ENCODE measurements at regions not wholly inside any gene's neighbourhood (a gene's known extent, or its start where the extent isn't known, plus 50 kb on each side); places are given as distances from the start of the nearest gene placed in this dataset.
"Not testable (repeated sequence)": the region's sequence is repeated elsewhere in the genome, so short reads cannot be mapped to it uniquely, and the experiment has no call there.

DNA sequence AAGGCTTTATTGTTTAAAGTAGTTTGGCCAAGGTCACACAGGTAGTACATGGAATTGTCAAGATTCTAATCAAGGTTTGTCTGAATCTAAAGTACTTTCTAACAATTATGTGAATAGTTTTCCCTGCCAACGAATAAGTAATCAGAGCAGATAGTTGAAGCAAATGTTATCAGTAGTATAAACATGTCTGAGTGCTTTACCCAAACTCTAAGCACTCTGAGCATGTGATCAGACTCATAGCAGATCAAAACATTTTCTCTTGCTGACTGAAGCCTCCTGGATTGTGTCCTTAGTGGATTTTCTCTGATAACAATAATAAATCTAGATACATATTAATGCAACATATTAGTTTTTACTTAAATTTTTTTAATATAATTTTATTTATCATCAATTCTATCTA is 995.0 kb downstream of the EFNA5 start:
- H3K4me3 Mint-ChIP-seq = no peak overlapping the region
- no peak overlapping the region for H3K27ac Mint-ChIP-seq
- H3K36me3 Mint-ChIP-seq = no peaks in the 10 kb centered on the region
- DNase-seq = no peak
- peaks cover 0 to under 1% of the 10 kb centered on the region in 2 donors for H3K4me1 Mint-ChIP-seq
- peaks cover 0 to 3% (median 0%) of the 10 kb centered on the region in 3 donors for H3K27me3 Mint-ChIP-seq (ENCODE audit: low read depth in 3 of 3)
- H3K9me3 Mint-ChIP-seq = peaks cover 0 to 9% (median 2%) of the 10 kb centered on the region in 6 donors

DNA sequence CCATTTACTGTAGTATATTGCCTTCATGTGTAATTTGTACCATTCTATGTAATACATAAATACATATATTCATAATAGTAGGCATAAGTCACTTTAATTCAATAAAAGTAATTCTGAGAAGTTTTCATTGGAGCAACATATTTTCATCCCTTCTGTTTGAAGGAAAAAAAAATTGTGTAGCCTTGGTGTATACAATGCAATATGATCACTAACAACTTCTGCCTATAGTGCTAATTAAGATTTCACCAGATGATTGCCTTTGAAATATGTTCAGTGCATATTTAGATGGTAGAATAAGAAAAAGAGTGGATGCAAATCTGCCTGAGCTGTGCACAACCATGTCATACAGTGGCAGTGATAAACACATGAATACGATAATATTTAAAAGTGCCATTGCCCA is 996.8 kb downstream of the EFNA5 start:
- H3K4me1 Mint-ChIP-seq = no peaks in the 10 kb centered on the region
- H3K27ac Mint-ChIP-seq = no peak overlapping the region
- no peak overlapping the region for H3K4me3 Mint-ChIP-seq
- peaks cover 0 to 9% (median under 1%) of the 10 kb centered on the region in 6 donors for H3K9me3 Mint-ChIP-seq
- H3K36me3 Mint-ChIP-seq = no peaks in the 10 kb centered on the region
- peaks cover 0 to 2% (median 0%) of the 10 kb centered on the region in 3 donors for H3K27me3 Mint-ChIP-seq (ENCODE audit: low read depth in 3 of 3)
- DNase-seq = no peak

DNA sequence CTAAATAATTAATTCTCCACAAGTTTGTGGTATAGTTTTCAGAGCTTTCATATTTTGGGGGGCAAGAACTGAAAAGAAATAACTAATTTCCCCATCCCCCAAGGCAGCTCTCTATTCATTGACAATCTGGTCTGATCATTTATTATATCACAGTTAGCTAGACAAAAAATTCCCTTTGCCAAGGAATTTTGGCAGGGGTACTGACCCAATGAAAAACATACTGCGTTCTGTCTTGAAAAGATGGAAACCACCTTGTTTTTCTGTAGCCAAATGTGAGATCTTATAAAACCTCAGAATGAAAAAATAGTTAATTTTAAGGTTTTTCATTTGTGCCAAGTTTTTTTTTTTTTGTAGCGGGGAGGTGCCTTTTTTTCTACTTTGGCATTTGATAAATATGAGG is 1008.9 kb downstream of the EFNA5 start:
- peaks cover 0 to 6% (median 0%) of the 10 kb centered on the region in 6 donors for H3K9me3 Mint-ChIP-seq
- H3K27ac Mint-ChIP-seq = no peak overlapping the region
- peaks cover 0 to 2% (median 0%) of the 10 kb centered on the region in 3 donors for H3K27me3 Mint-ChIP-seq (ENCODE audit: low read depth in 3 of 3)
- H3K4me3 Mint-ChIP-seq = no peak overlapping the region
- no peak for DNase-seq
- H3K36me3 Mint-ChIP-seq = no peaks in the 10 kb centered on the region
- no peaks in the 10 kb centered on the region for H3K4me1 Mint-ChIP-seq

DNA sequence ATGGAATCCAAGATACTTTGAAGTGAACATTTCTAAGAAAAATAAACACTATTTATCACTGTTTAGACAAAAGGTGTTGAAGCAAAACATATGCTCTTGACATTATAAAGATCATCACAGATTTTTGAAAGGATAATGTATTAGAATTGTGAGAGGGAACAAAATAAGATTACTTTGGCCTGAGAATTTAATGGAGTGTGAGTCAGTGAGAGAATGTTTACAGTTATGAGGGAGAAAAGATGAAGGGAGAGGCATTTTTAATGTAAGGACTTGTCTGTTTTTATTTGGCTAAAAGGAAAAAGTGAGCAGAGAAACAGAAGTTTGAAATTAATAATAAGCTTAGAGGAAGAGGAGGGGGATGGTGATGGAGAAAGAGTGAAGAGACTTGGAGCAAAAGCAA is 1010.1 kb downstream of the EFNA5 start:
- H3K4me1 Mint-ChIP-seq = no peaks in the 10 kb centered on the region
- H3K9me3 Mint-ChIP-seq = peaks cover 0 to 7% (median 0%) of the 10 kb centered on the region in 6 donors
- H3K27me3 Mint-ChIP-seq (ENCODE audit: low read depth in 3 of 3) = peaks cover 0 to 2% (median 0%) of the 10 kb centered on the region in 3 donors
- H3K4me3 Mint-ChIP-seq = no peak overlapping the region
- no peak for DNase-seq
- no peaks in the 10 kb centered on the region for H3K36me3 Mint-ChIP-seq
- H3K27ac Mint-ChIP-seq = no peak overlapping the region

DNA sequence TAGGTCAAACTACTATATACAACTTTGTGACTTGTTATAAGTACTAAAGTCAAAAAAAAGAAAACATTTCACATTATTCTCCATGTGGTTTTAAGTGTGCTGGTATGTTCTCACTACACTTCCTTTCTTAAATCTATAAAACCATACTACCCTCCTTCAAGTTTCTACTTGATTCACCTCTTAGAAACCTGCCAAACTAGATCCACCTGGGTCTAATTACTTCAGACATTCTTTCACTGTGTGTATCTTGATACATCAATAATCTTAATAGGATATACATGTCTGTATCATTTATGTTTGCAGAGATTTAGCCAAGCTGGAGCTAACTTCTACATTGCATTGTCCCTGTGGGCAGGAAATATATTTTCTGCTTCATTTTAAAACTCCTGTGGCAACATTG is 1012.6 kb downstream of the EFNA5 start:
- no peaks in the 10 kb centered on the region for H3K4me1 Mint-ChIP-seq
- no peak overlapping the region for H3K4me3 Mint-ChIP-seq
- H3K36me3 Mint-ChIP-seq = no peaks in the 10 kb centered on the region
- H3K27me3 Mint-ChIP-seq (ENCODE audit: low read depth in 3 of 3) = peaks cover 0 to 2% (median 0%) of the 10 kb centered on the region in 3 donors
- no peak overlapping the region for H3K27ac Mint-ChIP-seq
- no peak for DNase-seq
- H3K9me3 Mint-ChIP-seq = peaks cover 5 to 18% (median 9%) of the 10 kb centered on the region in 6 donors

DNA sequence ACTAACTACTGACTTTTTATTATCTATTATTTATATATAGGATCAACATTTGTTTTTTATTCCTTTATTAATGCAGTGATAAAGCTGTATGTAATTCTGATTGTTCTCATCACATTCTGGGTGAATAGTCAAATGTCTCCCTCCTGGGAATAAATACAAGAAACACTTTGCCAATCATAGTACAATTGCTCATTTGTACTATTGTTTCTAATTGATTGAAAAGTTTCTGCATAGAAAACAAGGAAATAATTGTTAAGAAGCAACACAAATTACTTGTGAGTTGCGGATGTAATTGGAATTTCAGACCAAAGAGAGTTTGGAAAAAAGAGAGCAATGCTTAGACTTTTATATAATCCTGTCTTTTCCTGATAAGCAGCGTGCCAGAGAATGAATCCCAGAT is 1013.9 kb downstream of the EFNA5 start:
- Mint-ChIP-seq H3K4me3 (no peak overlapping the region), H3K27me3 (ENCODE audit: low read depth in 3 of 3) (peaks cover 0 to 2% (median 0%) of the 10 kb centered on the region in 3 donors), H3K36me3 (no peaks in the 10 kb centered on the region), H3K9me3 (peaks cover 7 to 22% (median 12%) of the 10 kb centered on the region in 6 donors), H3K4me1 (no peaks in the 10 kb centered on the region), H3K27ac (no peak overlapping the region)
- DNase-seq = no peak

DNA sequence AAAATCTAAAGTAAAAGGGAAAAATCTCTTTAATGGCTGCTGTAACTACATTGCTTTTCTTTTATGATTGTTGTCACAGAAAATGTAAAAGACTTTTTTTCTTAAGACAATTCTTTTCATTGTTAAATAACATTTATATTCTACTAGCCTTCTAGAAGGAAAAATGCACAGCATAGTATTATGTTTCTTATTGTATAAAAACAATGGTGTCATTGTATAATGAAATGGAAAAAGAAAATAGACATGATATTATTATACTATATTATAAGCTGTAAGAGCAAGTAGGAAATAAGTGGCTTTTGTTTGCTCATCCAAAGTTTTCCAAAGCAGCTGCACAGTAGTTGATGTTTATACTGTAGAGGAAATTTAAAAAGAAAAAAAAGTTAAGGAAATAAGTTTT is 1021.7 kb downstream of the EFNA5 start:
- H3K36me3 Mint-ChIP-seq = no peaks in the 10 kb centered on the region
- no peak overlapping the region for H3K27ac Mint-ChIP-seq
- no peaks in the 10 kb centered on the region for H3K4me1 Mint-ChIP-seq
- H3K27me3 Mint-ChIP-seq (ENCODE audit: low read depth in 3 of 3) = no peaks in the 10 kb centered on the region
- H3K4me3 Mint-ChIP-seq = no peak overlapping the region
- DNase-seq = no peak
- H3K9me3 Mint-ChIP-seq = peaks cover 2 to 12% (median 7%) of the 10 kb centered on the region in 6 donors

DNA sequence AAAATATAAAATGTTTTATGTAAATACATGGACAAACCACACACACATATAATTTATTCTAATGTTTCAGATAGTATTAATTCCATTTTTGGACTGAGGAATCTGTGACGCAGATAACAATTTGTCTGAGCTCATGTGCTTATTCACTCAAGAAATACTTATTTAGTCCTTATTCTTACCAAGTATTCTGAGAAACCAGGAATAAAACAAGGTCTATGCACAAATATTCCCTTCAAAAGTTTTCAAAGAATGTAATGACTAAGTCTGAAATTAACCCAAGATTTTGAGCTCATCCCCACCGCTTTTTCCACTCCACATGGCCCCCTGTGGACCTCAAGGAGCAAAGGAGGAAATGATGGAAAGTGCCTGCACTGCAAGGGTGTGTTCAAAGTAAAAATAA is 1022.3 kb downstream of the EFNA5 start:
- Mint-ChIP-seq H3K9me3 (peaks cover under 1 to 9% (median 5%) of the 10 kb centered on the region in 6 donors), H3K36me3 (no peaks in the 10 kb centered on the region), H3K27me3 (ENCODE audit: low read depth in 3 of 3) (no peaks in the 10 kb centered on the region), H3K4me1 (no peaks in the 10 kb centered on the region), H3K4me3 (no peak overlapping the region), H3K27ac (no peak overlapping the region)
- no peak for DNase-seq

DNA sequence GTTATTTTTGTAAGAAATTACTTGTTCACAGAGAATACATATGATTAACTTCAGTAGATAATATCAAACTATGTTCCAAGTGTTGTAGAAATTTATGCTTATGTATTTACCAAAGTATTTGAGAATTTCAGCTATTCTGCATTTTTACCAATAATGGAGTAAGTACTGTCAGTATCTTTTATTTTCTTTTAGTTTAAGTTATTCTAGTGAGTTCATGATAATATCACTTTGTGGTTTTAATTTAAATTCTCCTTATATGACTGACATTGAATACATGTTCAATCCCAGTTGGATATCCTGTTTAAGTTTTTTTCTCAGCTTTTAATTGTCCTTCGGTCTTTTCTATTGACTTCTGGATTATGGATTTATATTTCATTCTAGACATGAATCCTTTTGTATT is 1024.6 kb downstream of the EFNA5 start:
- Mint-ChIP-seq H3K36me3 (no peaks in the 10 kb centered on the region), H3K4me1 (no peaks in the 10 kb centered on the region), H3K9me3 (peaks cover 0 to 3% (median 0%) of the 10 kb centered on the region in 6 donors), H3K4me3 (no peak overlapping the region), H3K27ac (no peak overlapping the region), H3K27me3 (ENCODE audit: low read depth in 3 of 3) (peaks cover 0 to 2% (median 0%) of the 10 kb centered on the region in 3 donors)
- no peak for DNase-seq

DNA sequence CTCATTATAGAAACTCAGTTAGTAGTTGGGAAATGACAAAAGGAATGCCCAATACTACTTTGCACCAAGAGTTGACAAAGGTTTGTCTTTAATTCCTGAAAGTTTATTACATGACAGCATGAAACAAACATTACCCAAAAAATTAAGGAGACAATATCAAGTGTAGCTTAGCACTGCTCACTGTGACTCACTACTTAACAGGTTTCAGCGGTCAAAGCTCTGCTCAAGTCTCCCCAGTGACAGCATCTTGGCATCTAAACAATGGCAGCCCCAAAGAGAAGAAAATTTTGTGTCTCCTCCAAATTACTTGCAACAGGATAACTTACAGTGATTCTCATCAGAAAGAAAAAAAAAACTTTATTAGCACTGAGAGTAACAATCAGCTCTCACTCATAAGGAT is 1030.2 kb downstream of the EFNA5 start:
- DNase-seq = no peak
- Mint-ChIP-seq H3K9me3 (peaks cover 2 to 10% (median 6%) of the 10 kb centered on the region in 6 donors), H3K27me3 (ENCODE audit: low read depth in 3 of 3) (peaks cover 0 to 2% (median 0%) of the 10 kb centered on the region in 3 donors), H3K4me1 (no peaks in the 10 kb centered on the region), H3K4me3 (no peak overlapping the region), H3K36me3 (no peaks in the 10 kb centered on the region), H3K27ac (no peak overlapping the region)

DNA sequence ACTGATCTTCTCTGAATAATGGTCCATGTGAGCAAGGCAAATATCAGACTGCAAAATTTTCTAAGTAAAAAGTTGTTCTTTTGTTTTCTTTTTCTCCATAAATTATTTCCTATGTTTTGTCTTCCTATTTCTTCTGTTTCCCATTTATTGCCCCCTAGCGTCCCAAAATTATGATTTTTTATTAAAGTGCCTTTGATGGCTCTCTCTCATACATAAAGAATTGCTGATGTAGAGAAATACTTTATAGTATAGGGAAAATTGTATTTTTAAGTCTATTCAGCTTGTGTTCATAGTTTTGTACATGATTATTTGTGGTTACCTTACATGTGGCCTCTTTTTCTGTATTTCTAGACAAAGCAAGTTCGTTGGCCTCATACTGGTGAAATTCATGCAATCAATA is 1031.2 kb downstream of the EFNA5 start:
- DNase-seq = no peak
- H3K27ac Mint-ChIP-seq = no peak overlapping the region
- no peaks in the 10 kb centered on the region for H3K4me1 Mint-ChIP-seq
- no peaks in the 10 kb centered on the region for H3K36me3 Mint-ChIP-seq
- H3K4me3 Mint-ChIP-seq = no peak overlapping the region
- H3K27me3 Mint-ChIP-seq (ENCODE audit: low read depth in 3 of 3) = peaks cover 0 to 2% (median 0%) of the 10 kb centered on the region in 3 donors
- peaks cover 2 to 10% (median 6%) of the 10 kb centered on the region in 6 donors for H3K9me3 Mint-ChIP-seq

DNA sequence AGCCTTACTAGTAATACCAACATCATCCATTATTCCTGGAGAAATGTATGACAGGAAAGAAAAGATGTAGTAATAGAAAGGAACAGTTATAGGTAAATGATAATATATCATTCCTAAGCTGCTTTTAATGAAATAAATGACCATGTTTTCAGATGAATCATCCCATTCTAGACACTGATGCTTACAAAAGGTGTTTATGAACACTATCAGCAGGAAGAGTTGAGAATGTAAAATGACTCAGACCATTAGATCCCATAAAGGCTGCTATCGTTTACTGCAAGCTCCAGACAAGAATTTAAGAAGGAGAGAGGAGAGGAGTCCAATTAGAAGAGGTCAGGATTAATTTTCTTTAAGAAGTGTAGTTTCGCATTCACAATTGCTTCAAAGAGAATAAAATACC is 1033.5 kb downstream of the EFNA5 start:
- no peak overlapping the region for H3K4me3 Mint-ChIP-seq
- H3K36me3 Mint-ChIP-seq = no peaks in the 10 kb centered on the region
- no peak overlapping the region for H3K27ac Mint-ChIP-seq
- no peaks in the 10 kb centered on the region for H3K27me3 Mint-ChIP-seq (ENCODE audit: low read depth in 3 of 3)
- no peak for DNase-seq
- peaks cover 2 to 10% (median 5%) of the 10 kb centered on the region in 6 donors for H3K9me3 Mint-ChIP-seq
- H3K4me1 Mint-ChIP-seq = no peaks in the 10 kb centered on the region

DNA sequence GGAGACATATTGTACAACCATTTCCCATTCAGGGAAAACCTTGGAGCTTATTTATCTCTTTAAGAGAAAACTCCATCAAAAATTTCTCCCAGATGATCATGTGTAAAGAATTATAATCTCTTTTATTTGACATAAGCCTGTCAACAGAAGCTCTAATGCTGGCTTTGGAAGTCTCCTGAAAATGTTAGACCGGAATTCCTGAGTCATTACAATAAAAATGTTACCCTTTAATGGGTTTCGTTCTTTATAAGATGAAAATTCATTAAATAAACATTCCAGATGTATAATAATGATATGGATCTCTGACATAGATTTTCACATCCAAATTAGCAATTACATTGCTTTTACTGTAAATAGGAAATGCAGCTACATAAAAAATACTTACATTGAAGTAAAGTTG is 1036.4 kb downstream of the EFNA5 start:
- H3K9me3 Mint-ChIP-seq = peaks cover 0 to 6% (median 3%) of the 10 kb centered on the region in 6 donors
- H3K27ac Mint-ChIP-seq = no peak overlapping the region
- no peaks in the 10 kb centered on the region for H3K4me1 Mint-ChIP-seq
- no peak for DNase-seq
- H3K36me3 Mint-ChIP-seq = no peaks in the 10 kb centered on the region
- peaks cover 0 to 1% (median 0%) of the 10 kb centered on the region in 3 donors for H3K27me3 Mint-ChIP-seq (ENCODE audit: low read depth in 3 of 3)
- H3K4me3 Mint-ChIP-seq = no peak overlapping the region

DNA sequence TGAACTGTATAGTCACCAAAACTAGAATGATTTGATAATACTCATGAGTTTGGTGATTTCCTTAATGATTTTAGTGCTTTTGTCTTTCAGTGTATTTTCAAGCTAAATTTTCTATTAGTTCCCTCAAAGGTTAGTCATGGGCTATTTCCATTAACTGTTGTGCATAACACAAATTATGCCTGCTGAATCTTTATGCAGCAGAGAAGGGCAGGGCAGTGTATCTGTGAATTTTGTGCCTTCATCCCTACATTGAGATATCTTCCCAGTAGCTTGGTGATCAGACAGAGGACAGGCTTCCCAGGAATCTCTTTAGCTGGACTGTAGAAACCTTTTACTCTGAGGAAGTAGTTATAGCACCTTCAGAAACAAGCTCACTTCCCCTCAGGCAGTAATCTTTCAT is 1036.9 kb downstream of the EFNA5 start:
- Mint-ChIP-seq H3K27me3 (ENCODE audit: low read depth in 3 of 3) (peaks cover 0 to 2% (median 0%) of the 10 kb centered on the region in 3 donors), H3K4me1 (no peaks in the 10 kb centered on the region), H3K4me3 (no peak overlapping the region), H3K36me3 (peaks cover 0 to 1% (median 0%) of the 10 kb centered on the region in 3 donors), H3K9me3 (peaks cover 0 to 6% (median 3%) of the 10 kb centered on the region in 6 donors), H3K27ac (no peak overlapping the region)
- no peak for DNase-seq

DNA sequence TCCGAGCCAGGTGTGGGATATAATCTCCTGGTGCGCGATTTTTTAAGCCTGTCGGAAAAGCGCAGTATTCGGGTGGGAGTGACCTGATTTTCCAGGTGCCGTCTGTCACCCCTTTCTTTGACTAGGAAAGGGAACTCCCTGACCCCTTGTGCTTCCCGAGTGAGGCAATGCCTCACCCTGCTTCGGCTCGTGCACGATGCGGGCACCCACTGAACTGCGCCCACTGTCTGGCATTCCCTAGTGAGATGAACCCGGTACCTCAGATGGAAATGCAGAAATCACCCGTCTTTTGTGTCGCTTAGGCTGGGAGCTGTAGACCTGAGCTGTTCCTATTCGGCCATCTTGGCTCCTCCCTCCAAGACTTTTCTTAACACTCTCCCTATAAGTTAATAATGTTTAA is 1042.3 kb downstream of the EFNA5 start:
- not testable (repeated sequence) for H3K4me3 Mint-ChIP-seq; H3K4me1 Mint-ChIP-seq; H3K27me3 Mint-ChIP-seq (ENCODE audit: low read depth in 3 of 3); DNase-seq; H3K9me3 Mint-ChIP-seq; H3K27ac Mint-ChIP-seq; H3K36me3 Mint-ChIP-seq
